ENCODE measurements at regions not wholly inside any gene's neighbourhood (a gene's known extent, or its start where the extent isn't known, plus 50 kb on each side); places are given as distances from the start of the nearest gene placed in this dataset.

GRCh38 chr2:7209757-7210555, 292.7 kb downstream of the RNF144A start:
- Histone ChIP-seq H3K4me3 (no peak overlapping the region), H3K36me3 (no peaks in the 10 kb centered on the region), H3K27ac (replicated peaks in 1 of 4) (no peak overlapping the region), H3K4me1 (no peaks in the 10 kb centered on the region), H3K9me3 (no peaks in the 10 kb centered on the region), H3K27me3 (no peaks in the 10 kb centered on the region)
- intact Hi-C loops (cut with DNase I), result loop anchor here (10.0 kb wide), 1 partner anchor 1475 kb away; the partner anchor contains the start of gene ID2
- DNase-seq (ENCODE audit: extremely low spot score), result no peak
- no peak for TF ChIP-seq CTCF (IDR thresholded peaks at IDR 0.05)
- TF ChIP-seq POLR2AphosphoS5 (IDR thresholded peaks at IDR 0.05), result no peak
- no peak for TF ChIP-seq POLR2A (IDR thresholded peaks at IDR 0.05; ENCODE audit: low read depth)
- TF ChIP-seq EP300 (IDR thresholded peaks at IDR 0.05), result no peak
- 63% methylated on average over 4 of the region's 5 CpGs for WGBS

- DNase-seq (ENCODE audit: extremely low spot score), result no peak
- H3K9me3 ChIP-seq, result no peaks in the 10 kb centered on the region
- no peak overlapping the region for H3K4me3 ChIP-seq
- H3K27ac ChIP-seq (replicated peaks in 1 of 4), result no peak overlapping the region
- WGBS, result 91% methylated on average over 4 of the region's 4 CpGs
- intact Hi-C loops (cut with DNase I), result no loop called here
- H3K36me3 ChIP-seq, result no peaks in the 10 kb centered on the region
- TF ChIP-seq EP300 (IDR thresholded peaks at IDR 0.05) (no peak), POLR2AphosphoS5 (IDR thresholded peaks at IDR 0.05) (no peak), CTCF (IDR thresholded peaks at IDR 0.05) (no peak), POLR2A (IDR thresholded peaks at IDR 0.05; ENCODE audit: low read depth) (no peak)
- H3K27me3 ChIP-seq, result no peaks in the 10 kb centered on the region
- H3K4me1 ChIP-seq, result no peaks in the 10 kb centered on the region
These were observed 293.5 kb downstream of the RNF144A start for GRCh38 chr2:7210712-7211111.

- WGBS, result 81% methylated on average over 1 of the region's 1 CpG
- Histone ChIP-seq H3K27ac (replicated peaks in 1 of 4) (no peak overlapping the region), H3K27me3 (no peaks in the 10 kb centered on the region), H3K4me1 (no peaks in the 10 kb centered on the region), H3K36me3 (no peaks in the 10 kb centered on the region), H3K9me3 (no peaks in the 10 kb centered on the region), H3K4me3 (no peak overlapping the region)
- no peak for TF ChIP-seq POLR2A (IDR thresholded peaks at IDR 0.05; ENCODE audit: low read depth)
- TF ChIP-seq EP300 (IDR thresholded peaks at IDR 0.05), result no peak
- TF ChIP-seq POLR2AphosphoS5 (IDR thresholded peaks at IDR 0.05), result no peak
- TF ChIP-seq CTCF (IDR thresholded peaks at IDR 0.05), result no peak
- no peak for DNase-seq (ENCODE audit: extremely low spot score)
- intact Hi-C loops (cut with DNase I), result no loop called here
These were observed 308.6 kb downstream of the RNF144A start for GRCh38 chr2:7225848-7226247.

GRCh38 chr2:7226501-7226900, 309.3 kb downstream of the RNF144A start:
- H3K27me3 ChIP-seq, result no peaks in the 10 kb centered on the region
- WGBS, result 14% methylated on average over 1 of the region's 1 CpG
- H3K9me3 ChIP-seq, result no peaks in the 10 kb centered on the region
- no peaks in the 10 kb centered on the region for H3K36me3 ChIP-seq
- no peak overlapping the region for H3K4me3 ChIP-seq
- no peak overlapping the region for H3K27ac ChIP-seq (replicated peaks in 1 of 4)
- H3K4me1 ChIP-seq, result no peaks in the 10 kb centered on the region
- no peak for TF ChIP-seq CTCF (IDR thresholded peaks at IDR 0.05)
- no peak for TF ChIP-seq EP300 (IDR thresholded peaks at IDR 0.05)
- no peak for TF ChIP-seq POLR2AphosphoS5 (IDR thresholded peaks at IDR 0.05)
- intact Hi-C loops (cut with DNase I), result no loop called here
- DNase-seq (ENCODE audit: extremely low spot score), result no peak

- Histone ChIP-seq H3K9me3 (no peaks in the 10 kb centered on the region), H3K4me1 (no peaks in the 10 kb centered on the region), H3K36me3 (no peaks in the 10 kb centered on the region), H3K4me3 (no peak overlapping the region), H3K27ac (replicated peaks in 1 of 4) (no peak overlapping the region), H3K27me3 (no peaks in the 10 kb centered on the region)
- intact Hi-C loops (cut with DNase I), result no loop called here
- 70% methylated on average over 1 of the region's 1 CpG for WGBS
- TF ChIP-seq POLR2A (IDR thresholded peaks at IDR 0.05; ENCODE audit: low read depth), result no peak
- TF ChIP-seq EP300 (IDR thresholded peaks at IDR 0.05), result no peak
- no peak for TF ChIP-seq POLR2AphosphoS5 (IDR thresholded peaks at IDR 0.05)
- TF ChIP-seq CTCF (IDR thresholded peaks at IDR 0.05), result no peak
- DNase-seq (ENCODE audit: extremely low spot score), result no peak
These were observed 315.9 kb downstream of the RNF144A start for GRCh38 chr2:7233126-7233525.

Measured in esophagus muscularis mucosa (tissue), 4 donors.